ENCODE measurements at regions not wholly inside any gene's neighbourhood (a gene's known extent, or its start where the extent isn't known, plus 50 kb on each side); places are given as distances from the start of the nearest gene placed in this dataset.

GRCh38 chr7:93720106-93720505, 145.6 kb upstream of the CALCR start:
- no peak for TF ChIP-seq CTCF (IDR thresholded peaks at IDR 0.05)
- no peak for TF ChIP-seq POLR2A (IDR thresholded peaks at IDR 0.05)
